HG03045 (cell line): ENCODE measurements at regions not wholly inside any gene's neighbourhood (a gene's known extent, or its start where the extent isn't known, plus 50 kb on each side); places are given as distances from the start of the nearest gene placed in this dataset.

Experiments used
- ATAC-seq: cut with Tn5 transposase; IDR thresholded peaks from one replicate; pipeline ENCODE4 v1.9.1; 2021; ENCODE audit warnings: mild to moderate bottlenecking, moderate library complexity; ENCODE audit not compliant: unreplicated experiment

GRCh38 chr7:22658031-22658430, 69.0 kb upstream of the IL6 start:
- ATAC-seq = no peak

- ATAC-seq = no peak
Measured at GRCh38 chr7:22657479-22657878, 69.5 kb upstream of the IL6 start.

GRCh38 chr7:22655781-22656180, 71.2 kb upstream of the IL6 start:
- ATAC-seq = no peak

GRCh38 chr7:22654831-22655230, 72.2 kb upstream of the IL6 start:
- no peak for ATAC-seq

GRCh38 chr7:22653951-22654350, 73.0 kb upstream of the IL6 start:
- ATAC-seq = no peak

- no peak for ATAC-seq
Measured at GRCh38 chr7:22651534-22652243, 75.3 kb upstream of the IL6 start.

- no peak for ATAC-seq
Measured at GRCh38 chr7:22651036-22651435, 76.0 kb upstream of the IL6 start.

GRCh38 chr7:22649686-22650085, 77.3 kb upstream of the IL6 start:
- ATAC-seq = no peak

- ATAC-seq = no peak
Measured at GRCh38 chr7:22647451-22648257, 79.3 kb upstream of the IL6 start.

GRCh38 chr7:22645418-22646181, 81.4 kb upstream of the IL6 start:
- ATAC-seq = no peak

- ATAC-seq = no peak
Measured at GRCh38 chr7:22642454-22642853, 84.5 kb upstream of the IL6 start.

- peak; percentile 92 for ATAC-seq
Measured at GRCh38 chr7:22640269-22640668, 86.7 kb upstream of the IL6 start.

- ATAC-seq = no peak
Measured at GRCh38 chr7:22639396-22639795, 87.6 kb upstream of the IL6 start.

- ATAC-seq = no peak
Measured at GRCh38 chr7:22635349-22635748, 91.7 kb upstream of the IL6 start.

GRCh38 chr7:22633954-22634474, 93.0 kb upstream of the IL6 start:
- ATAC-seq = no peak

- no peak for ATAC-seq
Measured at GRCh38 chr7:22633286-22633953, 93.6 kb upstream of the IL6 start.

GRCh38 chr7:22632674-22633073, 94.3 kb upstream of the IL6 start:
- ATAC-seq = no peak

GRCh38 chr7:22631730-22632129, 95.3 kb upstream of the IL6 start:
- no peak for ATAC-seq

- ATAC-seq = no peak
Measured at GRCh38 chr7:22630069-22630468, 96.9 kb upstream of the IL6 start.

- no peak for ATAC-seq
Measured at GRCh38 chr7:22629056-22629455, 97.9 kb upstream of the IL6 start.

- ATAC-seq = no peak
Measured at GRCh38 chr7:22628112-22628511, 98.9 kb upstream of the IL6 start.
